GM06990 (cell line): ENCODE measurements at regions not wholly inside any gene's neighbourhood (a gene's known extent, or its start where the extent isn't known, plus 50 kb on each side); places are given as distances from the start of the nearest gene placed in this dataset.
"Not testable (repeated sequence)": the region's sequence is repeated elsewhere in the genome, so short reads cannot be mapped to it uniquely, and the experiment has no call there.

Experiments
- DNase-seq: peaks from one replicate; pipeline ENCODE4 v3.0.0-alpha.2; 2011; ENCODE audit not compliant: insufficient read length; ENCODE audit errors: extremely low read depth
- H3K27me3 ChIP-seq: replicated peaks from 2 replicates; pipeline ENCODE4 v1.6.0; 2011; ENCODE audit warnings: low read length; ENCODE audit not compliant: control insufficient read depth, insufficient read depth
- H3K36me3 ChIP-seq: 2 replicates; pipeline ENCODE4 v1.5.1; 2011; ENCODE audit warnings: low read length; ENCODE audit not compliant: control insufficient read depth, insufficient read depth
- H3K4me3 ChIP-seq: replicated peaks from 2 replicates; pipeline ENCODE4 v1.5.1; 2011; ENCODE audit warnings: low read depth, mild to moderate bottlenecking, control low read depth, low read length
- CTCF ChIP-seq: IDR thresholded peaks from 2 replicates; pipeline ENCODE4 v1.5.1; 2011; ENCODE audit warnings: low read length, control low read depth, mild to moderate bottlenecking, inconsistent platforms; ENCODE audit not compliant: insufficient read depth, poor library complexity, severe bottlenecking

GRCh38 chr1:190832511-190832910 is 354.8 kb upstream of the BRINP3 start:
- TF ChIP-seq CTCF = no peak
- Histone ChIP-seq H3K36me3 (no peaks in the 10 kb centered on the region), H3K27me3 (no peaks in the 10 kb centered on the region), H3K4me3 (no peak overlapping the region)
- no peak for DNase-seq

GRCh38 chr1:190835658-190836057 is 358.0 kb upstream of the BRINP3 start:
- no peaks in the 10 kb centered on the region for H3K27me3 ChIP-seq
- no peak for TF ChIP-seq CTCF
- DNase-seq = no peak
- H3K4me3 ChIP-seq = no peak overlapping the region
- no peaks in the 10 kb centered on the region for H3K36me3 ChIP-seq

GRCh38 chr1:190837200-190837599 is 359.5 kb upstream of the BRINP3 start:
- not testable (repeated sequence) for DNase-seq, H3K4me3 ChIP-seq, H3K27me3 ChIP-seq, H3K36me3 ChIP-seq

- no peak for TF ChIP-seq CTCF
- Histone ChIP-seq H3K27me3 (no peaks in the 10 kb centered on the region), H3K4me3 (no peak overlapping the region), H3K36me3 (no peaks in the 10 kb centered on the region)
- DNase-seq = no peak
These were observed 360.2 kb upstream of the BRINP3 start for GRCh38 chr1:190837888-190838287.

GRCh38 chr1:190847166-190847565 is 369.5 kb upstream of the BRINP3 start:
- no peaks in the 10 kb centered on the region for H3K27me3 ChIP-seq
- no peak for DNase-seq
- no peaks in the 10 kb centered on the region for H3K36me3 ChIP-seq
- no peak overlapping the region for H3K4me3 ChIP-seq
- TF ChIP-seq CTCF = no peak

GRCh38 chr1:190849346-190849745 is 371.7 kb upstream of the BRINP3 start:
- Histone ChIP-seq H3K27me3 (no peaks in the 10 kb centered on the region), H3K36me3 (no peaks in the 10 kb centered on the region)

More at GRCh38 chr1:190849346-190849745, 371.7 kb upstream of the BRINP3 start:
- TF ChIP-seq CTCF = no peak
- no peak for DNase-seq
- H3K4me3 ChIP-seq = no peak overlapping the region
